Liver (tissue), 8 donors: ENCODE measurements at regions not wholly inside any gene's neighbourhood (a gene's known extent, or its start where the extent isn't known, plus 50 kb on each side); places are given as distances from the start of the nearest gene placed in this dataset.

Experiments
- DNase-seq: peaks from one replicate; pipeline ENCODE4 v3.0.0-alpha.2; 2017; ENCODE audit warnings: low spot score
- H3K27ac ChIP-seq, 2 donors: one replicate each; pipeline ENCODE4 v1.7.0; 2013; ENCODE audit warnings: inconsistent platforms in 2 of 2, low read length in 2 of 2, control low read depth in 1 of 2, low read depth in 1 of 2, mild to moderate bottlenecking in 1 of 2
- H3K27me3 ChIP-seq, 4 donors: one replicate each; pipeline versions ENCODE4 v1.6.1 to v1.7.0; 2013; ENCODE audit warnings: low read length in 3 of 4, inconsistent platforms in 1 of 4, mild to moderate bottlenecking in 1 of 4, moderate library complexity in 1 of 4; ENCODE audit not compliant: control insufficient read depth in 4 of 4, insufficient read depth in 4 of 4
- H3K36me3 ChIP-seq, 4 donors: one replicate each; pipeline versions ENCODE4 v1.6.1 to v1.7.0; 2013; ENCODE audit warnings: low read length in 3 of 4, mild to moderate bottlenecking in 3 of 4, low read depth in 1 of 4, moderate library complexity in 1 of 4; ENCODE audit not compliant: control insufficient read depth in 4 of 4, insufficient read depth in 3 of 4
- H3K4me1 ChIP-seq, 4 donors: one replicate each; pipeline versions ENCODE4 v1.6.1 to v1.7.0; 2013; ENCODE audit warnings: low read length in 3 of 4, mild to moderate bottlenecking in 3 of 4, moderate library complexity in 1 of 4; ENCODE audit not compliant: control insufficient read depth in 4 of 4, insufficient read depth in 4 of 4
- H3K4me3 ChIP-seq, 3 donors: one replicate each; pipeline versions ENCODE4 v1.6.1 to v1.7.0; 2013; ENCODE audit warnings: low read length in 3 of 3, control low read depth in 1 of 3, low read depth in 1 of 3, mild to moderate bottlenecking in 1 of 3
- H3K9ac ChIP-seq, 2 donors: one replicate each; pipeline ENCODE4 v1.7.0; 2013; ENCODE audit warnings: low read length in 2 of 2, mild to moderate bottlenecking in 2 of 2, moderate library complexity in 2 of 2, control low read depth in 1 of 2, low read depth in 1 of 2
- H3K9me3 ChIP-seq, 4 donors: one replicate each; pipeline versions ENCODE4 v1.6.1 to v1.7.0; 2013; ENCODE audit warnings: low read length in 3 of 4; ENCODE audit not compliant: control insufficient read depth in 4 of 4
- ATF3 ChIP-seq: IDR thresholded peaks from 2 replicates; pipeline ENCODE4 v1.6.1; 2016; ENCODE audit warnings: antibody characterized with exemption
- CTCF ChIP-seq: fragments of 150-350 bp; IDR thresholded peaks from 2 replicates; pipeline ENCODE4 v1.5.1; 2017; ENCODE audit warnings: improper control_type of control experiment, low read depth, low read length; ENCODE audit not compliant: missing input control
- EGR1 ChIP-seq, 2 donors: IDR thresholded peaks; 2 replicates each; pipeline ENCODE4 v1.6.1; 2016 to 2018; ENCODE audit warnings: antibody characterized with exemption in 2 of 2, low read depth in 2 of 2
- FOXA1 ChIP-seq: IDR thresholded peaks from 2 replicates; pipeline ENCODE4 v1.6.1; 2016; ENCODE audit warnings: antibody characterized with exemption
- FOXA2 ChIP-seq: IDR thresholded peaks from 2 replicates; pipeline ENCODE4 v1.6.1; 2016; ENCODE audit warnings: antibody characterized with exemption
- GABPA ChIP-seq, 2 donors: IDR thresholded peaks in 1 of 2; conservative IDR thresholded peaks in 1 of 2; 2 replicates each; pipeline ENCODE4 v1.6.1; 2016; ENCODE audit warnings: antibody characterized with exemption in 2 of 2, mild to moderate bottlenecking in 1 of 2, moderate library complexity in 1 of 2
- HNF4A ChIP-seq, 2 donors: conservative IDR thresholded peaks; 2 replicates each; pipeline ENCODE4 v1.6.1; 2016; ENCODE audit warnings: antibody characterized with exemption in 2 of 2, mild to moderate bottlenecking in 2 of 2
- HNF4G ChIP-seq: IDR thresholded peaks from 2 replicates; pipeline ENCODE4 v1.6.1; 2016; ENCODE audit warnings: antibody characterized with exemption
- JUND ChIP-seq, 2 donors: IDR thresholded peaks; 2 replicates each; pipeline ENCODE4 v1.6.1; 2016; ENCODE audit warnings: antibody characterized with exemption in 2 of 2
- MAX ChIP-seq: IDR thresholded peaks from 2 replicates; pipeline ENCODE4 v1.6.1; 2016; ENCODE audit warnings: antibody characterized with exemption
- NR2F2 ChIP-seq: IDR thresholded peaks from 2 replicates; pipeline ENCODE4 v1.6.1; 2016; ENCODE audit warnings: antibody characterized with exemption
- RAD21 ChIP-seq, 2 donors: IDR thresholded peaks; 2 replicates each; pipeline ENCODE4 v1.6.1; 2016; ENCODE audit warnings: antibody characterized with exemption in 2 of 2, mild to moderate bottlenecking in 2 of 2
- REST ChIP-seq: IDR thresholded peaks from 2 replicates; pipeline ENCODE4 v1.6.1; 2016; ENCODE audit warnings: antibody characterized with exemption, mild to moderate bottlenecking
- RXRA ChIP-seq, 2 donors: IDR thresholded peaks; 2 replicates each; pipeline ENCODE4 v1.6.1; 2017 to 2018; ENCODE audit warnings: antibody characterized with exemption in 2 of 2, mild to moderate bottlenecking in 1 of 2
- SP1 ChIP-seq: IDR thresholded peaks from 2 replicates; pipeline ENCODE4 v1.6.1; 2018; ENCODE audit warnings: antibody characterized with exemption, mild to moderate bottlenecking
- TAF1 ChIP-seq: conservative IDR thresholded peaks from 2 replicates; pipeline ENCODE4 v1.6.1; 2016; ENCODE audit warnings: antibody characterized with exemption, mild to moderate bottlenecking
- YY1 ChIP-seq: IDR thresholded peaks from 2 replicates; pipeline ENCODE4 v1.6.1; 2016; ENCODE audit warnings: antibody characterized with exemption, mild to moderate bottlenecking
- ZBTB33 ChIP-seq: IDR thresholded peaks from 2 replicates; pipeline ENCODE4 v1.6.1; 2016; ENCODE audit warnings: antibody characterized with exemption
- WGBS: extraction: QIAGEN DNeasy Blood & Tissue Kit; methylation state at CpG from one replicate; pipeline ENCODE4 v1.1.7; 2013; 5-methylcytosine and 5-hydroxymethylcytosine counted together
- donor health status: healthy.
- donor health status: healthy.
- donor health status: healthy.
- donor health status: healthy.
- donor health status: healthy.

GRCh38 chr2:172366596-172367150 is 60.7 kb upstream of the ITGA6 start:
- no peak for TF ChIP-seq EGR1 (IDR thresholded peaks at IDR 0.05; ENCODE audit: low read depth in 2 of 2)
- TF ChIP-seq JUND (IDR thresholded peaks at IDR 0.05) = no peak
- TF ChIP-seq HNF4G = no peak
- TF ChIP-seq HNF4A (conservative IDR thresholded peaks at IDR 0.05) = no peak
- TF ChIP-seq RAD21 (IDR thresholded peaks at IDR 0.05) = no peak
- no peak for TF ChIP-seq FOXA1
- no peak for TF ChIP-seq RXRA (IDR thresholded peaks at IDR 0.05)
- TF ChIP-seq YY1 = no peak
- no peak for TF ChIP-seq TAF1
- TF ChIP-seq CTCF = no peak

GRCh38 chr2:172370821-172371455 is 56.4 kb upstream of the ITGA6 start:
- H3K27ac ChIP-seq = no peak overlapping the region
- TF ChIP-seq REST = no peak
- TF ChIP-seq GABPA (IDR thresholded peaks at IDR 0.05 in 1 of 2, conservative IDR thresholded peaks at IDR 0.05 in 1 of 2) = no peak
- no peak for TF ChIP-seq ZBTB33
- TF ChIP-seq FOXA2 = no peak
- TF ChIP-seq CTCF = no peak
- no peak for TF ChIP-seq RXRA (IDR thresholded peaks at IDR 0.05)
- TF ChIP-seq JUND (IDR thresholded peaks at IDR 0.05) = no peak
- no peak for TF ChIP-seq ATF3
- no peak for TF ChIP-seq MAX
- no peak for TF ChIP-seq RAD21 (IDR thresholded peaks at IDR 0.05)
- no peak for TF ChIP-seq FOXA1
- no peak for TF ChIP-seq SP1
- no peak for TF ChIP-seq NR2F2
- no peak for TF ChIP-seq HNF4A (conservative IDR thresholded peaks at IDR 0.05)
- no peak for TF ChIP-seq TAF1
- TF ChIP-seq EGR1 (IDR thresholded peaks at IDR 0.05; ENCODE audit: low read depth in 2 of 2) = no peak
- no peak for TF ChIP-seq HNF4G
- TF ChIP-seq YY1 = no peak
- no peaks in the 10 kb centered on the region for H3K27me3 ChIP-seq
- no peak overlapping the region for H3K4me3 ChIP-seq
- no peaks in the 10 kb centered on the region for H3K36me3 ChIP-seq
- DNase-seq = no peak
- peaks cover 2 to 21% (median 17%) of the 10 kb centered on the region in 4 donors for H3K4me1 ChIP-seq
- no peak overlapping the region for H3K9ac ChIP-seq
- 81% methylated on average over 1 of the region's 1 CpG for WGBS
- peaks cover 0 to 2% (median 0%) of the 10 kb centered on the region in 4 donors for H3K9me3 ChIP-seq

More at GRCh38 chr2:172366596-172367150, 60.7 kb upstream of the ITGA6 start:
- no peaks in the 10 kb centered on the region for H3K4me1 ChIP-seq
- no peaks in the 10 kb centered on the region for H3K36me3 ChIP-seq
- no peak overlapping the region for H3K9ac ChIP-seq
- H3K4me3 ChIP-seq = no peak overlapping the region
- H3K9me3 ChIP-seq = peaks cover 0 to 2% (median 0%) of the 10 kb centered on the region in 4 donors
- no peak overlapping the region for H3K27ac ChIP-seq
- WGBS = 89% methylated on average over 11 of the region's 11 CpGs
- no peaks in the 10 kb centered on the region for H3K27me3 ChIP-seq
- DNase-seq = no peak
